HUES48 (cell line): ENCODE measurements at regions not wholly inside any gene's neighbourhood (a gene's known extent, or its start where the extent isn't known, plus 50 kb on each side); places are given as distances from the start of the nearest gene placed in this dataset.
"Not testable (repeated sequence)": the region's sequence is repeated elsewhere in the genome, so short reads cannot be mapped to it uniquely, and the experiment has no call there.

Experiments
- H3K27ac ChIP-seq: one replicate; pipeline ENCODE4 v1.7.0; 2013; ENCODE audit warnings: low read depth, low read length, inconsistent platforms
- H3K27me3 ChIP-seq: 2 replicates; pipeline ENCODE4 v1.6.1; 2013; ENCODE audit warnings: mild to moderate bottlenecking, low read length; ENCODE audit not compliant: control insufficient read depth, insufficient read depth
- H3K36me3 ChIP-seq: 2 replicates; pipeline ENCODE4 v1.6.1; 2013; ENCODE audit warnings: low read length; ENCODE audit not compliant: control insufficient read depth, insufficient read depth
- H3K4me1 ChIP-seq: 2 replicates; pipeline ENCODE4 v1.6.1; 2013; ENCODE audit warnings: mild to moderate bottlenecking, low read length; ENCODE audit not compliant: control insufficient read depth, insufficient read depth
- H3K4me3 ChIP-seq: 2 replicates; pipeline ENCODE4 v1.5.1; 2013; ENCODE audit warnings: mild to moderate bottlenecking, low read depth, low read length
- H3K9ac ChIP-seq: 2 replicates; pipeline ENCODE4 v1.6.1; 2013; ENCODE audit warnings: mild to moderate bottlenecking, low read depth, low read length, moderate library complexity
- H3K9me3 ChIP-seq: 2 replicates; pipeline ENCODE4 v1.6.1; 2013; ENCODE audit warnings: low read length; ENCODE audit not compliant: control insufficient read depth, insufficient read depth

- no peaks in the 10 kb centered on the region for H3K36me3 ChIP-seq
- no peaks in the 10 kb centered on the region for H3K4me1 ChIP-seq
- H3K4me3 ChIP-seq, result no peak overlapping the region
- H3K27ac ChIP-seq, result no peak overlapping the region
- H3K27me3 ChIP-seq, result no peaks in the 10 kb centered on the region
- H3K9me3 ChIP-seq, result no peaks in the 10 kb centered on the region
- no peak overlapping the region for H3K9ac ChIP-seq
Measured at GRCh38 chr15:91356083-91356482, 256.0 kb downstream of the SV2B start.

GRCh38 chr15:91357011-91357410 is 257.0 kb downstream of the SV2B start:
- Histone ChIP-seq H3K9ac (no peak overlapping the region), H3K27ac (no peak overlapping the region), H3K4me3 (no peak overlapping the region), H3K27me3 (no peaks in the 10 kb centered on the region), H3K36me3 (no peaks in the 10 kb centered on the region), H3K4me1 (no peaks in the 10 kb centered on the region), H3K9me3 (no peaks in the 10 kb centered on the region)

GRCh38 chr15:91357486-91357885 is 257.4 kb downstream of the SV2B start:
- Histone ChIP-seq H3K4me3 (no peak overlapping the region), H3K9me3 (no peaks in the 10 kb centered on the region), H3K36me3 (no peaks in the 10 kb centered on the region), H3K27ac (no peak overlapping the region), H3K27me3 (no peaks in the 10 kb centered on the region), H3K4me1 (no peaks in the 10 kb centered on the region), H3K9ac (no peak overlapping the region)

- H3K4me1 ChIP-seq, result no peaks in the 10 kb centered on the region
- H3K9me3 ChIP-seq, result no peaks in the 10 kb centered on the region
- no peak overlapping the region for H3K4me3 ChIP-seq
- no peaks in the 10 kb centered on the region for H3K36me3 ChIP-seq
- no peaks in the 10 kb centered on the region for H3K27me3 ChIP-seq
- H3K9ac ChIP-seq, result no peak overlapping the region
- H3K27ac ChIP-seq, result no peak overlapping the region
Measured at GRCh38 chr15:91358405-91358804, 258.3 kb downstream of the SV2B start.

GRCh38 chr15:91361696-91362095 is 261.6 kb downstream of the SV2B start:
- not testable (repeated sequence) for H3K9ac ChIP-seq, H3K36me3 ChIP-seq, H3K9me3 ChIP-seq, H3K27ac ChIP-seq, H3K4me1 ChIP-seq, H3K27me3 ChIP-seq, H3K4me3 ChIP-seq

GRCh38 chr15:91366111-91366510 is 266.1 kb downstream of the SV2B start:
- no peak overlapping the region for H3K27ac ChIP-seq
- H3K9ac ChIP-seq, result no peak overlapping the region
- H3K36me3 ChIP-seq, result no peaks in the 10 kb centered on the region
- no peaks in the 10 kb centered on the region for H3K9me3 ChIP-seq
- H3K4me1 ChIP-seq, result no peaks in the 10 kb centered on the region
- no peak overlapping the region for H3K4me3 ChIP-seq
- H3K27me3 ChIP-seq, result no peaks in the 10 kb centered on the region

- Histone ChIP-seq H3K27me3 (no peaks in the 10 kb centered on the region), H3K36me3 (no peaks in the 10 kb centered on the region), H3K9ac (no peak overlapping the region), H3K9me3 (0 out of 2 replicates have a peak, but pooled peaks cover 3% of the 10 kb centered on the region), H3K4me1 (no peaks in the 10 kb centered on the region), H3K27ac (no peak overlapping the region), H3K4me3 (no peak overlapping the region)
Measured at GRCh38 chr15:91368611-91369010, 268.6 kb downstream of the SV2B start.

- no peaks in the 10 kb centered on the region for H3K36me3 ChIP-seq
- no peak overlapping the region for H3K27ac ChIP-seq
- H3K27me3 ChIP-seq, result no peaks in the 10 kb centered on the region
- no peaks in the 10 kb centered on the region for H3K4me1 ChIP-seq
- H3K9ac ChIP-seq, result no peak overlapping the region
- H3K9me3 ChIP-seq, result 0 out of 2 replicates have a peak, but pooled peaks cover 3% of the 10 kb centered on the region
- H3K4me3 ChIP-seq, result no peak overlapping the region
Measured at GRCh38 chr15:91369823-91370222, 269.8 kb downstream of the SV2B start.

GRCh38 chr15:91371345-91371744 is 271.3 kb downstream of the SV2B start:
- not testable (repeated sequence) for H3K27ac ChIP-seq, H3K36me3 ChIP-seq, H3K4me3 ChIP-seq

GRCh38 chr15:91374336-91374735 is 274.3 kb downstream of the SV2B start:
- H3K36me3 ChIP-seq, result no peaks in the 10 kb centered on the region
- H3K9ac ChIP-seq, result no peak overlapping the region
- 0 out of 2 replicates have a peak, but pooled peaks cover 5% of the 10 kb centered on the region for H3K9me3 ChIP-seq
- no peak overlapping the region for H3K4me3 ChIP-seq
- H3K27me3 ChIP-seq, result no peaks in the 10 kb centered on the region
- H3K4me1 ChIP-seq, result no peaks in the 10 kb centered on the region
- H3K27ac ChIP-seq, result no peak overlapping the region

More at GRCh38 chr15:91371345-91371744, 271.3 kb downstream of the SV2B start:
- H3K27me3 ChIP-seq, H3K9me3 ChIP-seq, H3K9ac ChIP-seq, H3K4me1 ChIP-seq: not testable (repeated sequence)

GRCh38 chr15:91376038-91376437 is 276.0 kb downstream of the SV2B start:
- H3K27me3 ChIP-seq, result no peaks in the 10 kb centered on the region
- H3K9me3 ChIP-seq, result 0 out of 2 replicates have a peak, but pooled peaks cover 5% of the 10 kb centered on the region
- no peak overlapping the region for H3K9ac ChIP-seq
- no peaks in the 10 kb centered on the region for H3K36me3 ChIP-seq
- no peaks in the 10 kb centered on the region for H3K4me1 ChIP-seq
- H3K4me3 ChIP-seq, result no peak overlapping the region
- no peak overlapping the region for H3K27ac ChIP-seq

GRCh38 chr15:91380114-91380513 is 280.1 kb downstream of the SV2B start:
- Histone ChIP-seq H3K9ac (no peak overlapping the region), H3K4me1 (peaks cover 2% of the 10 kb centered on the region; the same call in 1 of the 2 replicates), H3K27ac (no peak overlapping the region)

More at GRCh38 chr15:91380114-91380513, 280.1 kb downstream of the SV2B start:
- Histone ChIP-seq H3K4me3 (no peak overlapping the region), H3K36me3 (no peaks in the 10 kb centered on the region), H3K9me3 (0 out of 2 replicates have a peak, but pooled peaks cover 2% of the 10 kb centered on the region), H3K27me3 (no peaks in the 10 kb centered on the region)
